GM12891 (cell line): ENCODE measurements at regions not wholly inside any gene's neighbourhood (a gene's known extent, or its start where the extent isn't known, plus 50 kb on each side); places are given as distances from the start of the nearest gene placed in this dataset.
"Not testable (repeated sequence)": the region's sequence is repeated elsewhere in the genome, so short reads cannot be mapped to it uniquely, and the experiment has no call there.

Experiments used
- POLR2A ChIP-seq: IDR thresholded peaks from 2 replicates; pipeline ENCODE4 v1.6.1; 2011; ENCODE audit warnings: low read depth, low read length, control low read depth
- POLR2AphosphoS5 ChIP-seq: IDR thresholded peaks from 2 replicates; pipeline ENCODE4 v1.6.1; 2011; ENCODE audit warnings: low read depth, low read length, control low read depth
- POU2F2 ChIP-seq: IDR thresholded peaks from 2 replicates; pipeline ENCODE4 v1.6.1; 2011; ENCODE audit warnings: low read depth, mild to moderate bottlenecking, control low read depth, low read length, moderate library complexity
- SPI1 ChIP-seq: IDR thresholded peaks from 2 replicates; pipeline ENCODE4 v1.6.1; 2011; ENCODE audit warnings: low read depth, low read length, control low read depth
- TAF1 ChIP-seq: IDR thresholded peaks from 2 replicates; pipeline ENCODE4 v1.6.1; 2011; ENCODE audit warnings: low read depth, low read length, control low read depth

DNA sequence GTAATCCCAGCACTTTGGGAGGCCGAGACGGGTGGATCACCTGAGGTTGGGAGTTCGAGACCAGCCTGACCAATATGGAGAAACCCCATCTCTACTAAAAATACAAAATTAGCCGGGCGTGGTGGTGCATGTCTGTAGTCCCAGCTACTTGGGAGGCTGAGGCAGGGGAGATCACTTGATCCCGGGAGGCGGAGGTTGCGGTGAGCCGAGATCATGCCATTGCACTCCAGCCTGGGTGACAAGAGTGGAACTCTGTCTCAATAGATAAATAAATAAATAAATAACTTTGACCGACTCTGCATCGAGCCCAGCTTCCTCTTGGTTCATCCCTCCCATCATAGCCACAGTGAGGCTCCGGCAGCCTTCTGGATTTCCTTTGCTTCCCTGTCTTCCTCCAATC is 89.6 kb downstream of the CRLF2 start:
- not testable (repeated sequence) for TF ChIP-seq POLR2A, POLR2AphosphoS5, TAF1, SPI1, POU2F2
